AG04450 (cell line): ENCODE measurements at regions not wholly inside any gene's neighbourhood (a gene's known extent, or its start where the extent isn't known, plus 50 kb on each side); places are given as distances from the start of the nearest gene placed in this dataset.

Source experiments
- CTCF ChIA-PET: fragments of 300-600, 350-600 bp; formaldehyde crosslinking; extraction: SDS; loops from one replicate; lab custom pipeline; 2022; ENCODE audit warnings: antibody characterized with exemption, inconsistent platforms; lab: Charles Lee
- POLR2A ChIA-PET: fragments of 350-600 bp; formaldehyde crosslinking; extraction: SDS; loops from one replicate; lab custom pipeline; 2021; ENCODE audit warnings: antibody characterized with exemption, inconsistent platforms; lab: Yijun Ruan, JAX
- DNase-seq: peaks from one replicate; pipeline ENCODE4 v3.0.0-alpha.2; 2011; ENCODE audit warnings: low read depth, low spot score
- H3K27ac ChIP-seq: one replicate; pipeline ENCODE4 v1.5.1; 2012; ENCODE audit warnings: low read depth, low read length, control low read depth
- H3K27me3 ChIP-seq: one replicate; pipeline ENCODE4 v1.6.0; 2012; ENCODE audit warnings: low read length; ENCODE audit not compliant: control insufficient read depth, insufficient read depth
- H3K4me3 ChIP-seq: 2 replicates; pipeline ENCODE4 v1.5.1; 2011; ENCODE audit warnings: mild to moderate bottlenecking, low read depth, low read length, control low read depth
- H3K9me3 ChIP-seq: 2 replicates; pipeline ENCODE4 v1.5.1; 2012; ENCODE audit warnings: low read length; ENCODE audit not compliant: control insufficient read depth, insufficient read depth
- TF ChIP-seq, protein P1 (sequence below): IDR thresholded peaks from 2 replicates; pipeline ENCODE4 v1.5.1; 2011; ENCODE audit warnings: low read depth, low read length, control low read depth, inconsistent platforms

- ChIA-PET POLR2A (no interaction called here), CTCF (no interaction called here)
- H3K9me3 ChIP-seq = no peaks in the 10 kb centered on the region
- no peak for DNase-seq
- H3K27ac ChIP-seq = no peak overlapping the region
- TF ChIP-seq, protein P1, sequence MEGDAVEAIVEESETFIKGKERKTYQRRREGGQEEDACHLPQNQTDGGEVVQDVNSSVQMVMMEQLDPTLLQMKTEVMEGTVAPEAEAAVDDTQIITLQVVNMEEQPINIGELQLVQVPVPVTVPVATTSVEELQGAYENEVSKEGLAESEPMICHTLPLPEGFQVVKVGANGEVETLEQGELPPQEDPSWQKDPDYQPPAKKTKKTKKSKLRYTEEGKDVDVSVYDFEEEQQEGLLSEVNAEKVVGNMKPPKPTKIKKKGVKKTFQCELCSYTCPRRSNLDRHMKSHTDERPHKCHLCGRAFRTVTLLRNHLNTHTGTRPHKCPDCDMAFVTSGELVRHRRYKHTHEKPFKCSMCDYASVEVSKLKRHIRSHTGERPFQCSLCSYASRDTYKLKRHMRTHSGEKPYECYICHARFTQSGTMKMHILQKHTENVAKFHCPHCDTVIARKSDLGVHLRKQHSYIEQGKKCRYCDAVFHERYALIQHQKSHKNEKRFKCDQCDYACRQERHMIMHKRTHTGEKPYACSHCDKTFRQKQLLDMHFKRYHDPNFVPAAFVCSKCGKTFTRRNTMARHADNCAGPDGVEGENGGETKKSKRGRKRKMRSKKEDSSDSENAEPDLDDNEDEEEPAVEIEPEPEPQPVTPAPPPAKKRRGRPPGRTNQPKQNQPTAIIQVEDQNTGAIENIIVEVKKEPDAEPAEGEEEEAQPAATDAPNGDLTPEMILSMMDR = no peak
- no peak overlapping the region for H3K4me3 ChIP-seq
- no peaks in the 10 kb centered on the region for H3K27me3 ChIP-seq
Measured at GRCh38 chr5:155068616-155069100, 55.1 kb downstream of the KIF4B start.

- H3K9me3 ChIP-seq = no peaks in the 10 kb centered on the region
- ChIA-PET POLR2A (no interaction called here), CTCF (no interaction called here)
- H3K27me3 ChIP-seq = no peaks in the 10 kb centered on the region
- H3K27ac ChIP-seq = no peak overlapping the region
- TF ChIP-seq, protein P1 = no peak
- H3K4me3 ChIP-seq = no peak overlapping the region
- no peak for DNase-seq
Measured at GRCh38 chr5:155069961-155070360, 56.4 kb downstream of the KIF4B start.

- TF ChIP-seq, protein P1 = no peak
- Histone ChIP-seq H3K4me3 (no peak overlapping the region), H3K27me3 (no peaks in the 10 kb centered on the region), H3K27ac (no peak overlapping the region), H3K9me3 (no peaks in the 10 kb centered on the region)
- POLR2A ChIA-PET = no interaction called here
- DNase-seq = no peak
- CTCF ChIA-PET = no interaction called here
Measured at GRCh38 chr5:155070781-155071180, 57.2 kb downstream of the KIF4B start.

DNA sequence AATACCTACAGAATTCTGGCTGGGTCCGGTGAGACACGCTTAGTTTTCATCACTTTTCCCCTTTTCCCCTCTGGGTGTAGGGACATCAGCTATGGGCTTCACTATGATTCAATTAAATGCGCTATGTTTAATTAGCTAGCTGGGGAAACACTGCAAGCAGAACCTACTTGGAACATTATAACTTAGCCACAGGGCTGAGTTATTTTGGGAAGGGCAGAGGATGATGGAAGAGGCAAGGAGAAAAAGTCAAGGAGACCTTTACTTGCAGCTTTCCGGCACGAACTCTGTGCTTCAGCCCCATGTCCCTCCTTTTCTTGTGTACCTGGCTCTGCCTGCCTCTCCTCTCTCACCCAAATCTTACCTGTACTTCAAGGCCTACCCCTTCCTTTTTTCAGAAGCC, 62.8 kb downstream of the KIF4B start:
- H3K9me3 ChIP-seq = no peaks in the 10 kb centered on the region
- H3K27ac ChIP-seq = no peak overlapping the region
- TF ChIP-seq, protein P1 = no peak
- no peak for DNase-seq
- H3K27me3 ChIP-seq = peaks cover 2% of the 10 kb centered on the region
- H3K4me3 ChIP-seq = no peak overlapping the region
- CTCF ChIA-PET = no interaction called here
- POLR2A ChIA-PET = no interaction called here

DNA sequence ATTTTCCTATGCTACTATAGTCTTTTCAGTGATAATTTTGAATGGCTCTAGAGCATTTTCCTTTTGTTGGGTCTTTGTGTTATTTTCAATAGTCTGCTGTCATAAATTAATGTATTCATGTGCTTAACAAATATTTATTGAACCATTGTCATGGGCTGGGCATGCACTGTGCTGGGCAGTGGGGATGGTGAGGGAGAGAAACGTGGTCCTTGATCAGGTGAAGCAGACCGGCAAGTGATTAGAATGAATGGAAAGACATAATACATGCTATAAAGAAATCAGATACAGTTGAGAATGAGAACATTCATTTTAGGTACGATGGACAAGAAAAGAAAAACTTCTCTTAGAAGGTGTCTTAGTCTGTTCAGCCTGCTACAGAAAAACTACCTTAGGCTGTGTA, 66.1 kb downstream of the KIF4B start:
- Histone ChIP-seq H3K27ac (no peak overlapping the region), H3K27me3 (peaks cover 2% of the 10 kb centered on the region), H3K9me3 (no peaks in the 10 kb centered on the region), H3K4me3 (no peak overlapping the region)
- ChIA-PET POLR2A (interaction anchor here (0.5 kb wide), 1 partner anchor 88 kb away, joined by 3 read pairs; no protein-coding TSS in a partner anchor), CTCF (no interaction called here)
- TF ChIP-seq, protein P1 = no peak
- DNase-seq = no peak
